MCF 10A (cell line): ENCODE measurements at regions not wholly inside any gene's neighbourhood (a gene's known extent, or its start where the extent isn't known, plus 50 kb on each side); places are given as distances from the start of the nearest gene placed in this dataset.

Source experiments
- BruUV-seq: library from RNA; stranded (reverse); fragments of 400-500 nt; replicated peaks from 2 replicates; lab custom pipeline; 2021; lab: Mats Ljungman, UMichigan
- CTCF ChIA-PET: fragments of 300-600 bp; sonication (Branson Sonifier 250); formaldehyde crosslinking; extraction: SDS; loops from one replicate; lab custom pipeline; 2021; ENCODE audit warnings: antibody characterized with exemption, inconsistent platforms; lab: Yijun Ruan, JAX
- POLR2A ChIA-PET: fragments of 300-600, 350-650 bp; sonication (Branson Sonifier 250); formaldehyde crosslinking; extraction: SDS; loops from one replicate; lab custom pipeline; 2020; ENCODE audit warnings: antibody characterized with exemption, inconsistent platforms; lab: Yijun Ruan, JAX
- DNase-seq: peaks from one replicate; pipeline ENCODE4 v3.0.0-alpha.2; 2018; ENCODE audit not compliant: unreplicated experiment
- H3K27ac Mint-ChIP-seq: one replicate; pipeline ENCODE4 v1.8.0; 2022; ENCODE audit warnings: mild to moderate bottlenecking, low read depth, mixed read lengths; ENCODE audit not compliant: unreplicated experiment
- H3K27me3 Mint-ChIP-seq: one replicate; pipeline ENCODE4 v1.8.0; 2022; ENCODE audit warnings: mixed read lengths; ENCODE audit not compliant: insufficient read depth, unreplicated experiment
- H3K36me3 Mint-ChIP-seq: one replicate; pipeline ENCODE4 v1.8.0; 2022; ENCODE audit warnings: mild to moderate bottlenecking, moderate library complexity, mixed read lengths; ENCODE audit not compliant: insufficient read depth, unreplicated experiment
- H3K4me1 Mint-ChIP-seq: one replicate; pipeline ENCODE4 v1.8.0; 2022; ENCODE audit warnings: mixed read lengths; ENCODE audit not compliant: insufficient read depth, unreplicated experiment
- H3K4me3 Mint-ChIP-seq: one replicate; pipeline ENCODE4 v1.8.0; 2022; ENCODE audit warnings: mild to moderate bottlenecking, moderate library complexity, mixed read lengths; ENCODE audit not compliant: unreplicated experiment
- H3K9me3 Mint-ChIP-seq: one replicate; pipeline ENCODE4 v1.8.0; 2022; ENCODE audit warnings: mixed read lengths; ENCODE audit not compliant: unreplicated experiment
- intact Hi-C: fragments of 100-400 bp; cut with micrococcal nuclease; formaldehyde crosslinking; loops from 2 replicates; pipeline ENCODE4 v1.14.1; 2022
- TF ChIP-seq, protein P1 (sequence below): fragments of 200-600 bp; IDR thresholded peaks from one replicate; pipeline ENCODE4 v1.8.0; 2022; ENCODE audit warnings: antibody characterized with exemption, mild to moderate bottlenecking; ENCODE audit not compliant: unreplicated experiment

DNA sequence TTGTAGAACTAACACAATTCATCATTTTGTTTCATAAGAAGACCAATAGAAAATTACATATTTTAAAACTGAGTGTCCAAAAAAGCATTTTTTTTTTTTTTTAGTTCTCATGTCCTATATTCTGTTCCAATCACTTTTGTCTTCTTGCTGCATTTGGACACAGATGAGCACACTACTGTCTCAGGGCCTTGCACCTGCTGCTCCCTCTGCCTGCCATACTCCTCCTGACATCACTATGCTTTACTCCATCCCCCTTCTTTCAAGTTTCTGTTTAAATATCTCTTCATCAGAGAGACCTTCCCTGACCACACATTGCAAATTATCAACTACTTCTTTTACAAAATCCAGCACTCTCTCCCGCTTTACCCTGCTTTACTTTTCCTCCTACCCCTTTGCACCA lies 230.7 kb upstream of the GK2 start:
- Mint-ChIP-seq H3K4me1 (no peaks in the 10 kb centered on the region), H3K9me3 (no peaks in the 10 kb centered on the region), H3K27ac (no peak overlapping the region), H3K4me3 (no peak overlapping the region), H3K27me3 (no peaks in the 10 kb centered on the region), H3K36me3 (no peaks in the 10 kb centered on the region)
- TF ChIP-seq, protein P1, sequence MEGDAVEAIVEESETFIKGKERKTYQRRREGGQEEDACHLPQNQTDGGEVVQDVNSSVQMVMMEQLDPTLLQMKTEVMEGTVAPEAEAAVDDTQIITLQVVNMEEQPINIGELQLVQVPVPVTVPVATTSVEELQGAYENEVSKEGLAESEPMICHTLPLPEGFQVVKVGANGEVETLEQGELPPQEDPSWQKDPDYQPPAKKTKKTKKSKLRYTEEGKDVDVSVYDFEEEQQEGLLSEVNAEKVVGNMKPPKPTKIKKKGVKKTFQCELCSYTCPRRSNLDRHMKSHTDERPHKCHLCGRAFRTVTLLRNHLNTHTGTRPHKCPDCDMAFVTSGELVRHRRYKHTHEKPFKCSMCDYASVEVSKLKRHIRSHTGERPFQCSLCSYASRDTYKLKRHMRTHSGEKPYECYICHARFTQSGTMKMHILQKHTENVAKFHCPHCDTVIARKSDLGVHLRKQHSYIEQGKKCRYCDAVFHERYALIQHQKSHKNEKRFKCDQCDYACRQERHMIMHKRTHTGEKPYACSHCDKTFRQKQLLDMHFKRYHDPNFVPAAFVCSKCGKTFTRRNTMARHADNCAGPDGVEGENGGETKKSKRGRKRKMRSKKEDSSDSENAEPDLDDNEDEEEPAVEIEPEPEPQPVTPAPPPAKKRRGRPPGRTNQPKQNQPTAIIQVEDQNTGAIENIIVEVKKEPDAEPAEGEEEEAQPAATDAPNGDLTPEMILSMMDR: no peak
- BruUV-seq: no TSS peak
- no peak for DNase-seq
- ChIA-PET CTCF (interaction anchor here (0.6 to 0.7 kb wide), 2 partner anchors 123 to 927 kb away, joined by 4 to 5 read pairs; no protein-coding TSS in a partner anchor), POLR2A (interaction anchor here (0.7 kb wide), 1 partner anchor 49 kb away, joined by 3 read pairs; no protein-coding TSS in a partner anchor)
- intact Hi-C loops: no loop called here

DNA sequence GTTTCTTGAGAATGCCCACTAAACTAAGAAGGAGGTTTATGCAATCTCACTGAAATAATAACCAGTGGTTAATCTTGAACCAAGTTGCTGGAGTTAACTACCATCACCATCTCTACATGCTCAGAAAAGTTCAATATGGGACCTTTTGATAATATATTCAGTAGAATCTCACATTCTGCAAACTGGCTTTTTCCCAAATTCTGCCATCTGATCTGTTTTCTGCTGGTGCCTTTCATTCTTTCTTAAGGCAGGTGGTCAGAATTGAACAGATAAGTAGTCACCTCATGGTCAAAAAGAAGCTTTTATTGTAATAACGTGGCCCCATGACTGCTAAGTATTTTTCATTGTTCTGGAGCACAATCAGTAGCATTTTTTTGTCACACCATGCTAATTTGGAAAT lies 229.0 kb upstream of the GK2 start:
- TF ChIP-seq, protein P1: no peak
- peaks cover 6% of the 10 kb centered on the region for H3K27me3 Mint-ChIP-seq
- no peak overlapping the region for H3K4me3 Mint-ChIP-seq
- no peaks in the 10 kb centered on the region for H3K9me3 Mint-ChIP-seq
- DNase-seq: no peak
- POLR2A ChIA-PET: no interaction called here
- CTCF ChIA-PET: interaction anchor here (0.6 kb wide), 1 partner anchor 773 kb away, joined by 4 read pairs; no protein-coding TSS in a partner anchor
- no TSS peak for BruUV-seq
- intact Hi-C loops: no loop called here
- no peaks in the 10 kb centered on the region for H3K36me3 Mint-ChIP-seq
- H3K27ac Mint-ChIP-seq: no peak overlapping the region
- H3K4me1 Mint-ChIP-seq: no peaks in the 10 kb centered on the region

- DNase-seq: no peak
- CTCF ChIA-PET: interaction anchor here (0.6 to 1.3 kb wide), 2 partner anchors 12 to 16 kb away, joined by 3 to 4 read pairs; no protein-coding TSS in a partner anchor
- H3K27me3 Mint-ChIP-seq: peaks cover 16% of the 10 kb centered on the region
These were observed 226.1 kb upstream of the GK2 start for GRCh38 chr4:79634111-79634510.

DNA sequence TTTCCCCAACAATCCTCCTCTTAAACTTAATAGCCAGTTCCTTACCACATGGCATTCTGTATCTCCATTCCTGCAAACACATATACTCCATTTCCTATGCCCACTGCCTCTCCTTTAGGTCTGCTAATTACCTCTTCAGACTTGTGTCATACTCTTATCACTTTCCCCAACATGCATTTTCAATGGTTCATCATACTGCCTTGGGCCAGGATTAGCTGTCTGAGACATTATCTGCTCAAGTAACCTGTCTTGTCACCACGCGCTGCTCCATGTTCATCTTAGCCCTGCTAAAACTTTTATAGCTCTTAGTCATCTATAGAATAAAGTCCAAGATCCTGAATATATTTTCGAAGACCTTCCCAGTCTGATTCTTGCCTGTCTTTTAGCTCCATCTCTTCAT lies 224.1 kb upstream of the GK2 start:
- no peaks in the 10 kb centered on the region for H3K9me3 Mint-ChIP-seq
- H3K36me3 Mint-ChIP-seq: no peaks in the 10 kb centered on the region
- intact Hi-C loops: no loop called here
- TF ChIP-seq, protein P1: no peak
- H3K27ac Mint-ChIP-seq: no peak overlapping the region
- H3K4me1 Mint-ChIP-seq: no peaks in the 10 kb centered on the region
- CTCF ChIA-PET: no interaction called here
- POLR2A ChIA-PET: interaction anchor here (0.9 kb wide), 1 partner anchor 10 kb away, joined by 3 read pairs; no protein-coding TSS in a partner anchor
- no TSS peak for BruUV-seq
- DNase-seq: no peak
- peaks cover 16% of the 10 kb centered on the region for H3K27me3 Mint-ChIP-seq
- no peak overlapping the region for H3K4me3 Mint-ChIP-seq

More at GRCh38 chr4:79634111-79634510, 226.1 kb upstream of the GK2 start:
- intact Hi-C loops: no loop called here
- no TSS peak for BruUV-seq
- Mint-ChIP-seq H3K4me1 (no peaks in the 10 kb centered on the region), H3K36me3 (no peaks in the 10 kb centered on the region), H3K27ac (no peak overlapping the region), H3K4me3 (no peak overlapping the region), H3K9me3 (no peaks in the 10 kb centered on the region)
- TF ChIP-seq, protein P1: no peak
- POLR2A ChIA-PET: interaction anchor here (0.7 kb wide), 2 partner anchors 189 to 233 kb away, joined by 3 read pairs; no protein-coding TSS in a partner anchor
